ENCODE measurements at regions not wholly inside any gene's neighbourhood (a gene's known extent, or its start where the extent isn't known, plus 50 kb on each side); places are given as distances from the start of the nearest gene placed in this dataset.
"Not testable (repeated sequence)": the region's sequence is repeated elsewhere in the genome, so short reads cannot be mapped to it uniquely, and the experiment has no call there.

- DNase-seq (ENCODE audit: low read depth) = no peak
- H3K4me3 ChIP-seq (ENCODE audit: low read length) = no peak overlapping the region
- no peak for TF ChIP-seq CTCF (IDR thresholded peaks at IDR 0.05; ENCODE audit: insufficient read depth, low read depth, low read length, missing control alignments)
These were observed 189.1 kb downstream of the MIS18A start for GRCh38 chr21:32089766-32090165.

GRCh38 chr21:32088471-32088870, 190.4 kb downstream of the MIS18A start:
- DNase-seq (ENCODE audit: low read depth) = no peak
- no peak overlapping the region for H3K4me3 ChIP-seq (ENCODE audit: low read length)
- no peak for TF ChIP-seq CTCF (IDR thresholded peaks at IDR 0.05; ENCODE audit: insufficient read depth, low read depth, low read length, missing control alignments)

- TF ChIP-seq CTCF (IDR thresholded peaks at IDR 0.05; ENCODE audit: insufficient read depth, low read depth, low read length, missing control alignments) = no peak
- H3K4me3 ChIP-seq (ENCODE audit: low read length) = no peak overlapping the region
- no peak for DNase-seq (ENCODE audit: low read depth)
These were observed 191.4 kb downstream of the MIS18A start for GRCh38 chr21:32087447-32087846.

GRCh38 chr21:32083197-32083596, 195.7 kb downstream of the MIS18A start:
- no peak for TF ChIP-seq CTCF (IDR thresholded peaks at IDR 0.05; ENCODE audit: insufficient read depth, low read depth, low read length, missing control alignments)

GRCh38 chr21:32082466-32082865, 196.4 kb downstream of the MIS18A start:
- no peak for DNase-seq (ENCODE audit: low read depth)
- H3K4me3 ChIP-seq (ENCODE audit: low read length) = no peak overlapping the region
- TF ChIP-seq CTCF (IDR thresholded peaks at IDR 0.05; ENCODE audit: insufficient read depth, low read depth, low read length, missing control alignments) = no peak

More at GRCh38 chr21:32083197-32083596, 195.7 kb downstream of the MIS18A start:
- no peak overlapping the region for H3K4me3 ChIP-seq (ENCODE audit: low read length)
- DNase-seq (ENCODE audit: low read depth) = no peak

GRCh38 chr21:32073593-32073992, 200.8 kb downstream of the HUNK start:
- H3K4me3 ChIP-seq (ENCODE audit: low read length) = no peak overlapping the region
- DNase-seq (ENCODE audit: low read depth) = no peak
- no peak for TF ChIP-seq CTCF (IDR thresholded peaks at IDR 0.05; ENCODE audit: insufficient read depth, low read depth, low read length, missing control alignments)

GRCh38 chr21:32073190-32073589, 200.4 kb downstream of the HUNK start:
- TF ChIP-seq CTCF (IDR thresholded peaks at IDR 0.05; ENCODE audit: insufficient read depth, low read depth, low read length, missing control alignments) = no peak
- H3K4me3 ChIP-seq (ENCODE audit: low read length) = no peak overlapping the region
- no peak for DNase-seq (ENCODE audit: low read depth)

- not testable (repeated sequence) for DNase-seq (ENCODE audit: low read depth)
These were observed 198.8 kb downstream of the HUNK start for GRCh38 chr21:32071620-32072019.

More at GRCh38 chr21:32071620-32072019, 198.8 kb downstream of the HUNK start:
- not testable (repeated sequence) for H3K4me3 ChIP-seq (ENCODE audit: low read length)

All from epithelial cell of esophagus (primary cell).